Posterior cingulate gyrus (tissue), 11 donors: ENCODE measurements at regions not wholly inside any gene's neighbourhood (a gene's known extent, or its start where the extent isn't known, plus 50 kb on each side); places are given as distances from the start of the nearest gene placed in this dataset.
"Not testable (repeated sequence)": the region's sequence is repeated elsewhere in the genome, so short reads cannot be mapped to it uniquely, and the experiment has no call there.

Source experiments
- DNase-seq, 10 donors: peaks; one replicate each; pipeline versions ENCODE4 v3.0.0 to v3.0.0-alpha.2; 2020 to 2021; ENCODE audit warnings: mixed read lengths in 3 of 10
- intact Hi-C: fragments of 100-400 bp; cut with DNase I; formaldehyde crosslinking; loops from one replicate; pipeline ENCODE4 v1.15.1; 2023

DNA sequence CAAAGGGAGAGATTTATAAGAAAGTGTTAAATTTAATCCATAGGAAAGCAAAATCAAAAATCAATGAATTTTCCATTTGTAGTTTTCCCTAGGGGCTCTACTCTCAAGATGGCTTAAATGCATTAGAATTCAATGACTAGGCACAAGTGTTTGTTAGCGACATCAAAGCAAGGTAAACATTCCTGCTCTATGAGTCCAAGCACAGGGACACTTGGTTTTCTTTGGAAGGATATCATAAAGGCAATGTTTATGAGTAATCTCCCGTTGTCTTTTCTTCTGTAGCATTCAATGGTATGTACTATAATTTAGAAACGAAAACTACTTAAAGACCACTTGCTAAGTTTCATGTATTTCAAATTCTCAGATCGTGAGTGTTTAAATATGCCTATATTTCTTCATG lies 54.8 kb upstream of the ZNF717 start:
- intact Hi-C loops, DNase-seq: not testable (repeated sequence)

DNA sequence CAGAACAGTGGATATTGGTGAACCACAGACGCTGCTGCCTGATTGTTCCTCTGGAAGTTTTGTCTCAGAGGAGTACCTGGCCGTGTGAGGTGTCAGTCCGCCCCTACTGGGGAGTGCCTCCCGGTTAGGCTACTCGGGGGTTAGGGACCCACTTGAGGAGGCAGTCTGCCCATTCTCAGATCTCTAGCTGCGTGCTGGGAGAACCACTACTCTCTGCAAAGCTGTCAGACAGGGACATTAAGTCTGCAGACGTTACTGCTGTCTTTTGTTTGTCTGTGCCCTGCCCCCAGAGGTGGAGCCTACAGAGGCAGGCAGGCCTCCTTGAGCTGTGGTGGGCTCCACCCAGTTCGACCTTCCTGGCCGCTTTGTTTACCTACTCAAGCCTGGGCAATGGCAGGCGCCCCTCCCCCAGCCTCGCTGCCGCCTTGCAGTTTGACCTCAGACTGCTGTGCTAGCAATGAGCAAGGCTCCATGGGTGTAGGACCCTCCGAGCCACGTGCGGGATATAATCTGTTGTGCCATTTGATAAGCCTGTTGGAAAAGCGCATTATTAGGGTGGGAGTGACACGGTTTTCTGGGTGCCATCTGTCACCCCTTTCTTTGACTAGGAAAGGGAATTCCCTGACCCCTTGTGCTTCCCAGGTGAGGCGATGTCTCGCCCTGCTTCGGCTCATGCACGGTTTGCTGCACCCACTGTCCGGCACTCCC lies 65.1 kb upstream of the ZNF717 start:
- DNase-seq = peak in 2 of 10 donors; percentile 25 to 30
- intact Hi-C loops = not testable (repeated sequence)

GRCh38 chr3:75863130-75863529 lies 77.8 kb upstream of the ZNF717 start:
- DNase-seq = no peak
- intact Hi-C loops = no loop called here

DNA sequence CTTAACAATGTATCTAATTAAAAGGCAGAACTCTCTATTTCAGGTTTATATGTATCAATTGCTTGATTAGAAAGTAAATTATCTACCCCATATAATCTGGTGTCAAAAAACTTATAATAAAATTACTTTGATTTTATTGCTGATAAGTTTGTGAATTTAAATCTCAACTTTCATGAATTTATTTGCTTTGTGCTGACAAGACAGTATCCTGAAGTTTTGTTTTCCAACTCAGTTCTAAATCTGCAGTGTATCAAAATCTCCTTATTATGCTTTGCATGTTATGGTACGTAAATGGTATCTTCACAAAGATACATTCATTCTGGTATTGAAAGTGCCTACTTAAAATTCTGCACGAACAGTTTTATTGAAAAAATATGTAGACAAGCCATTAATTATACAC lies 78.5 kb upstream of the ZNF717 start:
- DNase-seq = no peak
- intact Hi-C loops = no loop called here

DNA sequence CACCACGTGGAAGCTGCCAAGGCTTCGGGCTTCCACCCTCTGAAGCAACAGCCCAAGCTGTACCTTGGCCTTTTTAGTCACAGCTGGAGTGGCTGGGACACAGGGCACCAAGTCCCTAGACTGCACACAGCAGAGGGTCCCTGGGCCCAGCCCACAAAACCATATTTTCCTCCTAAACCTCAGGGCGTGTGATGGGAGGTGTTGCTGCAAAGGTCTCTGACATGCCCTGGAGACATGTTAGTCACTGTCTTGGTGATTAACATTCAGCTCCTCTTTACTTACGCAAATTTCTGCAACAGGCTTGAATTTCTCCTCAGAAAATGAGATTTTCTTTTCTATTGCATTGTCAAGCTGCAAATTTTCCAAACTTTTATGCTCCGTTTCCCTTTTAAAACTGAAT lies 98.4 kb upstream of the ZNF717 start:
- intact Hi-C loops, DNase-seq: not testable (repeated sequence)

- DNase-seq = no peak
- intact Hi-C loops = no loop called here
Measured at GRCh38 chr3:75886971-75887526, 101.7 kb upstream of the ZNF717 start.

DNA sequence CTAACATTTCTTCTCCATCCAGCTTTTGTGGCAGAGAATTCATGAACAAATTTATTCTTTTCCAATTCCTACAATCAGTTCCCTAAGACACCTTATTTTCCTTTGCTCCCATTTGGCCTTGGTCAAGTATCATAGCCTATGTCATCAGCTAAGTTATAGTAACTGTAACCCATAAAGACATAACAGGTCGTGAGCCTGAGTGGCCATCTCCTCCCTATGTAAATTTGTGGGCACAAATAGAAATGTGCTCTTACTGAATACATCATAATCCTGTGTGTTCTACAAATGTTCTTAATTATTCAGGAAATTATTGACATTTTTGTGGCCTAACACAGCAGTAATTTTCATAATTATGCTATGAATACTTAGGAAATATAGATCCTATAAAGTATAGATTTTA lies 108.9 kb upstream of the ZNF717 start:
- intact Hi-C loops = no loop called here
- DNase-seq = no peak

DNA sequence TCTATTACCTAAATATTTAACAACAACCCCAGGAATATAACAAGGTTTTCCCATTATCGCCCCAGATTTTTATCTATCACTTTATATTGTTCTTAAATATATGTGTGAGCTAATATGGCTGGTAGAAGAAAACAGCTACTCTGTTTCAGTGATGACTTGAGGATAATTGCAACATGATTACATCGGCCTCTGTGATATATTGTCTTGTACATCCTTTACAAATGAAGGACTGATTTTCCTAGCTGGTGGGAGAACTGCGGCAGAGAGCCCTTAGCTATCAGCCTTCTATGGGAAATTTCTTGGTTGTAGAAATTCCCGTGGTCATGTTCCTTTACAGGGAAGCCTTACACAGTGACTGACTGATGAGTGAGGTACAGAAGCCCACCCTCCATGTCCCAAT lies 110.9 kb upstream of the ZNF717 start:
- no peak for DNase-seq
- intact Hi-C loops = no loop called here

GRCh38 chr3:75901446-75901845 lies 116.1 kb upstream of the ZNF717 start:
- intact Hi-C loops, DNase-seq: not testable (repeated sequence)

DNA sequence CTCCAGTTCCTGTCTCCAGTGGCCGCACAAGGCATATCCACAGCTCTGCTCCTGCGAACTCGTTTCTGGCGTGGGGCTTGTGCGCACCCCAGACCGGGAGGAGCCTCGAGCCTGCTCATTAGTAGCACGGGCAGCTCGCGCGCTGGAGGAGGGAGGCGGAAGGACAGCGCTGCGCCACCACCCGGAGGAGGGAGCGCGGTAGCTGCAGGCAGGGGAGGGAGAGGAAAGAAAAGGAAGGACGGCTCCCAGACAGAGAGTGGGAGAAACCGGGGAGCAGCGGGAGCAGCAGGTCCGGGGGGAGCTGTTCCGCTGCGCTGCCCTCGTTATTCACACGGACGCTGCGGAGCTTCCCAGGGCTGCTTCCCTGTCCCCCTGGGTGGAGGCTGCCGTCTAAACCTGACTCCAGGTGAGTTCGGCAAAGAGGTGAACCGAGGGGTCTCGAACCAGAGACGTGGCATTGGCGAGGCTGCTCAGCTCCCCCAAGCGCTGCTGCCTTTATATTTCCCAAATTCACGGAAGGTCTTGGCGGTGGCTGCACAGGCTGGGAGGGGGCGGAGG lies 121.3 kb upstream of the ZNF717 start:
- intact Hi-C loops = no loop called here
- peak in 9 of 10 donors; percentile 31 to 95 (median 70) for DNase-seq

GRCh38 chr3:75913800-75914350 lies 128.5 kb upstream of the ZNF717 start:
- DNase-seq = no peak
- intact Hi-C loops = no loop called here

- DNase-seq, intact Hi-C loops: not testable (repeated sequence)
Measured at GRCh38 chr3:75914741-75915140, 129.4 kb upstream of the ZNF717 start.

DNA sequence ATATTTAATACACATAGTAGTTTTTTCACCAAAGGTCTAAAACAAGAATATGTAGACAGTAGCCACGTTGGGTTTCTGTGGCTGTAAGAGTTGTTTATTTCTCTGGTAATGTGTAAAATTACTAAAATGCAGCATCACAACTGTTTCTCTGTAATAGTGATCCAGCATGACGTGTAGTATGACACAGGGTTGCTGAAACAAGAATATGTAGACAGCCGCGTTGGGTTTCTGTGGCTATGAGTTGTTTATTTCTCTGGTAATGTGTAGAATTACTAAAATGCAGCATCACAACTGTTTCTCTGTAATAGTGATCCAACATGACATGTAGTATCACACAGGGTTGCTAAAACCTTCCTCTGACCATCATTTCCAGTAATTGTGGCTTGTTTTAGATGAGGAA lies 153.6 kb upstream of the ZNF717 start:
- intact Hi-C loops = no loop called here
- no peak for DNase-seq

DNA sequence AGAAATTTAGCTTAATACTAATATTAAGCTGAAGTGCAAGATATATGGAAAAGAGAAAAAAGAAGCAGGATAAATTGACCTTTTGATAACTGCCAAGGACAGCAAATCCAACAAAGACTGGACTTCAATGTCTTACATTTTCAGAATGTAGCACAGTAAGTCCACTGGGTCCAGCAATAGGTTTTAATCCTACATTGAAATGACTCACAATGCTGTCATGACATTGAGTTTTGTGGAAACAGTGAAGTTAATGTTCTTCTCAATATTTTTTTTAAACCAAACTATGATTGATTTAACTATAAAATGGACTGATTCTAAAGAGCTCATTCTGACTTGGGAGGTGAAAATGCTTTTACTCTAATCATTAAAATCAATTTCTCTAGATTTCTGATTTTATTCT lies 166.6 kb upstream of the ZNF717 start:
- intact Hi-C loops = no loop called here

GRCh38 chr3:75960031-75960430 lies 174.7 kb upstream of the ZNF717 start:
- intact Hi-C loops, DNase-seq: not testable (repeated sequence)

More for the DNA sequence above, 166.6 kb upstream of the ZNF717 start:
- no peak for DNase-seq

- intact Hi-C loops, DNase-seq: not testable (repeated sequence)
Measured at GRCh38 chr3:75962054-75962453, 176.7 kb upstream of the ZNF717 start.

GRCh38 chr3:75967071-75967470 lies 181.7 kb upstream of the ZNF717 start:
- DNase-seq = no peak
- intact Hi-C loops = no loop called here

GRCh38 chr3:75978686-75979085 lies 193.3 kb upstream of the ZNF717 start:
- DNase-seq = no peak
- intact Hi-C loops = no loop called here

DNA sequence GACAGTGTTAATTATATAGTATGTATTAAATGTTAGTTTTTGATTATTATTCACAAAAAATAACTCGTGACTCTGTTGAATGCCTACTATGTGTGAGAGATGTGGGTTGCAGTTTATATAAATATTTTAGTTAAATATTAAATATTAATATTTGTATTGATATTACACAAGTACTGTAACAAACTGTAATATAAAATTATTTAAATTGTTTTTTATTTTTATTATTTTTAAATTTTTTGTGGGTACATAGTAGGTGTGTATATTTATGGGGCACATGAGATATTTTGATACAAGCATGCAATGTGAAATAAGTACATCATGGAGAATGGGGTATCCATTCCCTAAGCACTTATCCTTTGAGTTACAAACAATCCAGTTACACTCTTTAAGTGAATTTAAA lies 196.1 kb upstream of the ZNF717 start:
- no peak for DNase-seq
- intact Hi-C loops = no loop called here

DNA sequence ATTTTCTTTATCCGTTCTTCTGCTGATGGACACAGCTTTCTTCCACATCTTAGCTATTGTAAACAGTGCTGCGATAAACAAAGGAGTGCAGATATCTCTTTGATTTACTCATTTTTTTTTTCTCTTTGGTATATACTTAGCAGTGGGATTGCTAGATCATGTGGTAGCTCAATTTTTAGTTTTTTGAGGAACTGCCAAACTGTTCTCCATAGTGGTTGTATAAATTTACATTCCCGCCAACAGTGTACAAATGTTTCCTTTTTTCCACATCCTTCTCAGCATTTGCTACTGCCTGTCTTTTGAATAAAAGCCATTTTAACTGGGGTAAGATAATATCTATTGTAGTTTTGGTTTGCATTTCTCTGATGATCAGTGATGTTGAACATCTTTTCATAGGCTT lies 196.8 kb upstream of the ZNF717 start:
- DNase-seq = no peak
- intact Hi-C loops = no loop called here

DNA sequence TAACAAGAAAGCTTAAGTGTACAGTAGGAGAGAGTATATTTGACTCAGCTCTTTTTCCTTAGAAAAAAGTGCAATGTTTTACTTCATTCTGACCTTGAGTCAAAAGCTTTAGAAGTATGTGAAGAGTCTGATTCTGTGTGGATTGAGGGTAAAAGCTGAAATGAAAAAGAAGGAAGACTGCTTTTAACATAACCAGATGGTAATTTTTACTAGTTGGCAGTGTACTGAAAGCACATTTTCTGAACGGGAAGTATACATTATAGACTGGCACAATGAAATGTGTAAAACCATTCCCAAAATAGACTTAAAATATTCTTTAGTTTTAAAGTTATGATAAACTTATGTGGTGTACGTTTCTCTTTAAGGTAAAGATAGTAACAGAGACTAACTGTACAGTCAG lies 197.8 kb upstream of the ZNF717 start:
- intact Hi-C loops = no loop called here
- DNase-seq = no peak
